HEK293 (cell line): ENCODE measurements at regions not wholly inside any gene's neighbourhood (a gene's known extent, or its start where the extent isn't known, plus 50 kb on each side); places are given as distances from the start of the nearest gene placed in this dataset.

Experiments
- CTCF ChIA-PET: fragments of 350-600 bp; formaldehyde crosslinking; extraction: SDS; loops from one replicate; lab custom pipeline; 2021; ENCODE audit warnings: antibody characterized with exemption; lab: Yijun Ruan, JAX
- POLR2A ChIA-PET: fragments of 300-600 bp; formaldehyde crosslinking; extraction: SDS; loops from one replicate; lab custom pipeline; 2020; ENCODE audit warnings: antibody characterized with exemption, inconsistent platforms; lab: Yijun Ruan, JAX
- H3K27ac ChIP-seq: fragments of 200-500 bp; sonication (Bioruptor generic); 2 replicates; pipeline ENCODE4 v1.5.1; 2014; ENCODE audit warnings: low read depth, low read length, control low read depth, inconsistent platforms; ENCODE audit errors: extremely low read depth
- H3K36me3 ChIP-seq, 2 experiments: fragments of 200-500 bp in 1 of 2; sonication (Bioruptor generic) in 1 of 2; 1 replicate in 1 of 2; 2 replicates in 1 of 2; pipeline ENCODE4 v1.5.1; 2014 to 2017; ENCODE audit warnings: inconsistent platforms in 2 of 2, low read length in 2 of 2; ENCODE audit not compliant: control insufficient read depth in 2 of 2, insufficient read depth in 1 of 2
- H3K4me1 ChIP-seq: fragments of 200-500 bp; sonication (Bioruptor generic); 2 replicates; pipeline ENCODE4 v1.5.1; 2014; ENCODE audit warnings: mild to moderate bottlenecking, low read length, inconsistent platforms; ENCODE audit not compliant: control insufficient read depth, insufficient read depth
- H3K4me3 ChIP-seq: 2 replicates; pipeline ENCODE4 v1.5.1; 2011; ENCODE audit warnings: low read depth, mild to moderate bottlenecking, control low read depth, low read length, moderate library complexity
- H3K9me3 ChIP-seq: fragments of 200-500 bp; sonication (Bioruptor generic); 2 replicates; pipeline ENCODE4 v1.5.1; 2014; ENCODE audit warnings: low read depth, low read length, inconsistent platforms; ENCODE audit not compliant: control insufficient read depth, insufficient read depth
- ATF2 ChIP-seq: fragments of 450-650 bp; formaldehyde crosslinking; IDR thresholded peaks from 2 replicates; pipeline ENCODE4 v1.5.1; 2016; ENCODE audit warnings: missing biosample characterization, missing genetic modification characterization, low read depth
- BCL6B ChIP-seq: fragments of 450-650 bp; formaldehyde crosslinking; IDR thresholded peaks from 2 replicates; pipeline ENCODE4 v1.5.1; 2017; ENCODE audit warnings: missing biosample characterization, missing genetic modification characterization
- INSM2 ChIP-seq: fragments of 450-650 bp; formaldehyde crosslinking; IDR thresholded peaks from 2 replicates; pipeline ENCODE4 v1.5.1; 2016; ENCODE audit warnings: missing biosample characterization, missing genetic modification characterization
- KLF1 ChIP-seq: fragments of 450-650 bp; formaldehyde crosslinking; IDR thresholded peaks from 2 replicates; pipeline ENCODE4 v1.5.1; 2016; ENCODE audit warnings: missing biosample characterization, missing genetic modification characterization
- KLF9 ChIP-seq: fragments of 450-650 bp; formaldehyde crosslinking; IDR thresholded peaks from 2 replicates; pipeline ENCODE4 v1.5.1; 2016; ENCODE audit warnings: missing biosample characterization, missing genetic modification characterization, low read depth
- SALL2 ChIP-seq: fragments of 450-650 bp; formaldehyde crosslinking; IDR thresholded peaks from 2 replicates; pipeline ENCODE4 v1.5.0; 2017; ENCODE audit warnings: missing biosample characterization, mild to moderate bottlenecking, missing genetic modification characterization, borderline replicate concordance
- ZBTB10 ChIP-seq: fragments of 450-650 bp; formaldehyde crosslinking; IDR thresholded peaks from 2 replicates; pipeline ENCODE4 v1.5.1; 2016; ENCODE audit warnings: missing biosample characterization, missing genetic modification characterization
- ZBTB20 ChIP-seq: fragments of 450-650 bp; formaldehyde crosslinking; IDR thresholded peaks from 2 replicates; pipeline ENCODE4 v1.5.1; 2016; ENCODE audit warnings: missing biosample characterization, missing genetic modification characterization
- ZBTB21 ChIP-seq: fragments of 450-650 bp; formaldehyde crosslinking; IDR thresholded peaks from 2 replicates; pipeline ENCODE4 v1.5.1; 2017; ENCODE audit warnings: missing biosample characterization, missing genetic modification characterization
- ZFP41 ChIP-seq: fragments of 450-650 bp; formaldehyde crosslinking; IDR thresholded peaks from 2 replicates; pipeline ENCODE4 v1.5.1; 2016; ENCODE audit warnings: missing biosample characterization, missing genetic modification characterization, borderline replicate concordance
- ZIC2 ChIP-seq: fragments of 450-650 bp; formaldehyde crosslinking; IDR thresholded peaks from 2 replicates; pipeline ENCODE4 v1.5.1; 2016; ENCODE audit warnings: missing biosample characterization, missing genetic modification characterization
- ZNF138 ChIP-seq: fragments of 450-650 bp; formaldehyde crosslinking; IDR thresholded peaks from 2 replicates; pipeline ENCODE4 v1.5.1; 2016; ENCODE audit warnings: missing biosample characterization, missing genetic modification characterization, borderline replicate concordance
- ZNF148 ChIP-seq: fragments of 450-650 bp; formaldehyde crosslinking; IDR thresholded peaks from 2 replicates; pipeline ENCODE4 v1.5.0; 2017; ENCODE audit warnings: missing biosample characterization, missing genetic modification characterization, borderline replicate concordance
- ZNF239 ChIP-seq: fragments of 450-650 bp; formaldehyde crosslinking; IDR thresholded peaks from 2 replicates; pipeline ENCODE4 v1.5.1; 2016; ENCODE audit warnings: missing biosample characterization, missing genetic modification characterization
- ZNF423 ChIP-seq: fragments of 450-650 bp; formaldehyde crosslinking; IDR thresholded peaks from 2 replicates; pipeline ENCODE4 v1.5.1; 2016; ENCODE audit warnings: missing biosample characterization, missing genetic modification characterization
- ZNF488 ChIP-seq: fragments of 450-650 bp; formaldehyde crosslinking; IDR thresholded peaks from 2 replicates; pipeline ENCODE4 v1.5.1; 2016; ENCODE audit warnings: missing biosample characterization, missing genetic modification characterization
- ZNF621 ChIP-seq: fragments of 450-650 bp; formaldehyde crosslinking; IDR thresholded peaks from 2 replicates; pipeline ENCODE4 v1.5.1; 2017; ENCODE audit warnings: missing biosample characterization, missing genetic modification characterization
- ZNF704 ChIP-seq: fragments of 450-650 bp; formaldehyde crosslinking; IDR thresholded peaks from 2 replicates; pipeline ENCODE4 v1.5.1; 2016; ENCODE audit warnings: missing biosample characterization, missing genetic modification characterization
- ZNF76 ChIP-seq: fragments of 450-650 bp; formaldehyde crosslinking; IDR thresholded peaks from 2 replicates; pipeline ENCODE4; 2016; ENCODE audit warnings: low read depth, missing biosample characterization, missing genetic modification characterization, borderline replicate concordance

- Histone ChIP-seq H3K4me3 (no peak overlapping the region), H3K27ac (no peak overlapping the region), H3K9me3 (no peaks in the 10 kb centered on the region), H3K36me3 (no peaks in the 10 kb centered on the region), H3K4me1 (no peaks in the 10 kb centered on the region; the same call in 1 of the 2 replicates)
- ChIA-PET POLR2A (no interaction called here), CTCF (interaction anchor here (1.0 kb wide), 1 partner anchor 28 kb away, joined by 4 read pairs; no protein-coding TSS in a partner anchor)
- no peak for TF ChIP-seq INSM2
- 0 out of 2 replicates have a peak, but pooled peaks have one; percentile 6 for TF ChIP-seq ZIC2 (tag by site-specific recombination)
These were observed 94.8 kb upstream of the USP24 start for GRCh38 chr1:55309786-55310504.

GRCh38 chr1:55309053-55309452 lies 93.9 kb upstream of the USP24 start:
- H3K4me3 ChIP-seq, result no peak overlapping the region
- TF ChIP-seq ZBTB21 (tag by site-specific recombination), result no peak
- no peak for TF ChIP-seq ZFP41
- TF ChIP-seq KLF1, result no peak
- no peak for TF ChIP-seq ZNF704 (tag by site-specific recombination)
- TF ChIP-seq ZNF239 (tag by site-specific recombination), result no peak
- TF ChIP-seq ATF2 (tag by site-specific recombination), result no peak
- no peak for TF ChIP-seq BCL6B (tag by site-specific recombination)
- no peak for TF ChIP-seq ZNF423 (tag by site-specific recombination)
- no peak for TF ChIP-seq ZNF76 (tag by site-specific recombination)
- no peak for TF ChIP-seq SALL2 (tag by site-specific recombination)
- TF ChIP-seq ZNF621 (tag by site-specific recombination), result no peak
- no peak for TF ChIP-seq ZNF488 (tag by site-specific recombination)
- TF ChIP-seq KLF9 (tag by site-specific recombination), result no peak
- TF ChIP-seq ZNF138 (tag by site-specific recombination), result no peak
- no peak for TF ChIP-seq ZBTB20
- no peak for TF ChIP-seq ZBTB10
- TF ChIP-seq ZNF148 (tag by site-specific recombination), result no peak
- H3K9me3 ChIP-seq, result no peaks in the 10 kb centered on the region
- POLR2A ChIA-PET, result no interaction called here
- H3K36me3 ChIP-seq, result no peaks in the 10 kb centered on the region
- CTCF ChIA-PET, result interaction anchor here (0.7 to 1.0 kb wide), 2 partner anchors 29 to 67 kb away, joined by 3 to 4 read pairs; no protein-coding TSS in a partner anchor
- H3K4me1 ChIP-seq, result no peaks in the 10 kb centered on the region
- no peak overlapping the region for H3K27ac ChIP-seq
